GM21367 (cell line): ENCODE measurements at regions not wholly inside any gene's neighbourhood (a gene's known extent, or its start where the extent isn't known, plus 50 kb on each side); places are given as distances from the start of the nearest gene placed in this dataset.

Source experiments
- ATAC-seq: cut with Tn5 transposase; IDR thresholded peaks from one replicate; pipeline ENCODE4 v1.9.1; 2021; ENCODE audit not compliant: unreplicated experiment

GRCh38 chr10:112092519-112092918 lies 91.0 kb downstream of the GPAM start:
- no peak for ATAC-seq

- ATAC-seq, result no peak
Measured at GRCh38 chr10:112094984-112095383, 88.6 kb downstream of the GPAM start.

GRCh38 chr10:112095731-112096130 lies 87.8 kb downstream of the GPAM start:
- ATAC-seq, result no peak

- no peak for ATAC-seq
Measured at GRCh38 chr10:112098682-112099081, 84.9 kb downstream of the GPAM start.
